ENCODE measurements at regions not wholly inside any gene's neighbourhood (a gene's known extent, or its start where the extent isn't known, plus 50 kb on each side); places are given as distances from the start of the nearest gene placed in this dataset.
A peak's percentile ranks its signal among the peaks of the same experiment; 100 is the strongest.

DNA sequence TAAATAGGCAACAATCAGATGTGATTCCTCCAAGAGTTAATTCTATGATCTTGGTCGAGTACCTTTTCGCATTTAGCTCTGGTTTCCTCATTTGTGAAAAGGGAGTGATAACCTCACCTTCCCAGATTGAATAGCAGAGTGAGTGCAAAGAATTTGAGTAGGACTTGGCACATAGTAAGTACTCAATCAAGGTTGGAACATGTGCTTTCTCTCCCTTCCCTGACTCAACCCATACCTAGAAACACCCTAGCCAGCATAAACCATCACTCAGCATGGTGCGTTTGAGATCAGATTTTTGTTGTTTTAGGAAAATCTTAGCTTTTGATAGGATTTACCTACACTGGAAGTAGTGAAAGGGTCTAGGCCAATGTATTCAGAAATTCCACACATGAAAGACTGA is 333.4 kb upstream of the NT5E start:
- H3K4me3 ChIP-seq (ENCODE audit: low read depth, low read length) = no peak overlapping the region
- POLR2A ChIA-PET = no interaction called here
- CTCF ChIA-PET = interaction anchor here (1.2 to 2.2 kb wide), 2 partner anchors 11 to 121 kb away, joined by 3 to 6 read pairs; no protein-coding TSS in a partner anchor
- no peak for TF ChIP-seq CTCF (IDR thresholded peaks at IDR 0.05; ENCODE audit: insufficient read depth, low read depth, low read length)
- no peaks in the 10 kb centered on the region for H3K36me3 ChIP-seq (ENCODE audit: control insufficient read depth, insufficient read depth, low read length)
- no peaks in the 10 kb centered on the region for H3K27me3 ChIP-seq (ENCODE audit: control insufficient read depth, insufficient read depth, low read length)
- DNase-seq (ENCODE audit: low read depth) = no peak

- H3K36me3 ChIP-seq (ENCODE audit: control insufficient read depth, insufficient read depth, low read length) = no peaks in the 10 kb centered on the region
- H3K27me3 ChIP-seq (ENCODE audit: control insufficient read depth, insufficient read depth, low read length) = no peaks in the 10 kb centered on the region
- no peak for DNase-seq (ENCODE audit: low read depth)
- CTCF ChIA-PET = interaction anchor here (0.8 to 1.2 kb wide), 2 partner anchors 11 to 122 kb away, joined by 3 read pairs; no protein-coding TSS in a partner anchor
- POLR2A ChIA-PET = no interaction called here
- no peak for TF ChIP-seq CTCF (IDR thresholded peaks at IDR 0.05; ENCODE audit: insufficient read depth, low read depth, low read length)
- H3K4me3 ChIP-seq (ENCODE audit: low read depth, low read length) = no peak overlapping the region
These were observed 334.0 kb upstream of the NT5E start for GRCh38 chr6:85115876-85116275.

- Histone ChIP-seq H3K36me3 (ENCODE audit: control insufficient read depth, insufficient read depth, low read length) (no peaks in the 10 kb centered on the region), H3K27me3 (ENCODE audit: control insufficient read depth, insufficient read depth, low read length) (no peaks in the 10 kb centered on the region), H3K4me3 (ENCODE audit: low read depth, low read length) (no peak overlapping the region)
- no peak for DNase-seq (ENCODE audit: low read depth)
- ChIA-PET CTCF (interaction anchor here (0.8 to 1.2 kb wide), 2 partner anchors 12 to 122 kb away, joined by 3 read pairs; no protein-coding TSS in a partner anchor), POLR2A (no interaction called here)
- TF ChIP-seq CTCF (IDR thresholded peaks at IDR 0.05; ENCODE audit: insufficient read depth, low read depth, low read length) = no peak
These were observed 334.5 kb upstream of the NT5E start for GRCh38 chr6:85115376-85115775.

GRCh38 chr6:85114581-85114935 is 335.3 kb upstream of the NT5E start:
- POLR2A ChIA-PET = no interaction called here
- H3K4me3 ChIP-seq (ENCODE audit: low read depth, low read length) = peak overlapping the region; percentile 1; the same call in 1 of the 2 replicates
- TF ChIP-seq CTCF (IDR thresholded peaks at IDR 0.05; ENCODE audit: insufficient read depth, low read depth, low read length) = no peak

GRCh38 chr6:85113934-85114580 is 335.8 kb upstream of the NT5E start:
- no peaks in the 10 kb centered on the region for H3K27me3 ChIP-seq (ENCODE audit: control insufficient read depth, insufficient read depth, low read length)
- no peaks in the 10 kb centered on the region for H3K36me3 ChIP-seq (ENCODE audit: control insufficient read depth, insufficient read depth, low read length)
- H3K4me3 ChIP-seq (ENCODE audit: low read depth, low read length) = peak overlapping the region; percentile 1; the same call in 1 of the 2 replicates
- CTCF ChIA-PET = interaction anchor here (1.3 kb wide), 1 partner anchor 11 kb away, joined by 3 read pairs; no protein-coding TSS in a partner anchor
- POLR2A ChIA-PET = no interaction called here
- no peak for TF ChIP-seq CTCF (IDR thresholded peaks at IDR 0.05; ENCODE audit: insufficient read depth, low read depth, low read length)
- DNase-seq (ENCODE audit: low read depth) = no peak

More at GRCh38 chr6:85114581-85114935, 335.3 kb upstream of the NT5E start:
- H3K36me3 ChIP-seq (ENCODE audit: control insufficient read depth, insufficient read depth, low read length) = no peaks in the 10 kb centered on the region
- CTCF ChIA-PET = interaction anchor here (1.3 kb wide), 1 partner anchor 11 kb away, joined by 3 read pairs; no protein-coding TSS in a partner anchor
- no peak for DNase-seq (ENCODE audit: low read depth)
- H3K27me3 ChIP-seq (ENCODE audit: control insufficient read depth, insufficient read depth, low read length) = no peaks in the 10 kb centered on the region

Measured in BJ (cell line).